ENCODE measurements at regions not wholly inside any gene's neighbourhood (a gene's known extent, or its start where the extent isn't known, plus 50 kb on each side); places are given as distances from the start of the nearest gene placed in this dataset.

DNA sequence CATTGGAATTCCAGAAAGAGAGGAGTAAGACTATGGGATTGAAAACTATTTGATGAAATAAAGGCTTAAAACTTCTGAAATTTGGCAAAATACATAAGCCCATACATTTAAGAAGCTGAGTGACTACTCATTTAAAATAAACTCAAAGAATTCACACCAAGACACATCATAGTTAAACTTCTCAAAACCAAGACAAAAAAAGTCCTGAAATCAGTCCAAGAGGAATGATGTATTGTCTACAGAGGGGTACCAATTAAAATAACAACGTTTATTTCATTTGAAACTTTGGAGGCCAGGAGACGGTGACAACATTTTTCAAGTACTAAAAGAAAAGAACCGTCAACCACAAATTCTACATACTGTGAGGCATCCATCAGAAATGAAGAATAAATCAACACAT is 841.4 kb upstream of the MAP3K7 start:
- DNase-seq: no peak
- Mint-ChIP-seq H3K4me1 (no peaks in the 10 kb centered on the region), H3K9me3 (peaks cover 0 to 2% (median 0%) of the 10 kb centered on the region in 7 donors), H3K4me3 (no peak overlapping the region), H3K27me3 (ENCODE audit: low read depth in 3 of 3) (peaks cover 0 to 1% (median 0%) of the 10 kb centered on the region in 3 donors), H3K36me3 (no peaks in the 10 kb centered on the region), H3K27ac (no peak overlapping the region)
- no CpG with 5 or more reads among the region's 3 CpGs for WGBS (ENCODE audit: insufficient coverage)
- TF ChIP-seq, protein P1, sequence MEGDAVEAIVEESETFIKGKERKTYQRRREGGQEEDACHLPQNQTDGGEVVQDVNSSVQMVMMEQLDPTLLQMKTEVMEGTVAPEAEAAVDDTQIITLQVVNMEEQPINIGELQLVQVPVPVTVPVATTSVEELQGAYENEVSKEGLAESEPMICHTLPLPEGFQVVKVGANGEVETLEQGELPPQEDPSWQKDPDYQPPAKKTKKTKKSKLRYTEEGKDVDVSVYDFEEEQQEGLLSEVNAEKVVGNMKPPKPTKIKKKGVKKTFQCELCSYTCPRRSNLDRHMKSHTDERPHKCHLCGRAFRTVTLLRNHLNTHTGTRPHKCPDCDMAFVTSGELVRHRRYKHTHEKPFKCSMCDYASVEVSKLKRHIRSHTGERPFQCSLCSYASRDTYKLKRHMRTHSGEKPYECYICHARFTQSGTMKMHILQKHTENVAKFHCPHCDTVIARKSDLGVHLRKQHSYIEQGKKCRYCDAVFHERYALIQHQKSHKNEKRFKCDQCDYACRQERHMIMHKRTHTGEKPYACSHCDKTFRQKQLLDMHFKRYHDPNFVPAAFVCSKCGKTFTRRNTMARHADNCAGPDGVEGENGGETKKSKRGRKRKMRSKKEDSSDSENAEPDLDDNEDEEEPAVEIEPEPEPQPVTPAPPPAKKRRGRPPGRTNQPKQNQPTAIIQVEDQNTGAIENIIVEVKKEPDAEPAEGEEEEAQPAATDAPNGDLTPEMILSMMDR (IDR thresholded peaks at IDR 0.05): no peak
- Histone ChIP-seq H3K4me3 (replicated peaks in 1 of 3; ENCODE audit: low read depth in 2 of 3, low read length in 3 of 3) (no peak overlapping the region), H3K9ac (ENCODE audit: insufficient read depth, low read length, poor library complexity, severe bottlenecking) (no peak overlapping the region), H3K79me2 (ENCODE audit: insufficient read depth, low read length) (no peaks in the 10 kb centered on the region), H3K27ac (ENCODE audit: low read depth in 1 of 2, low read length in 2 of 2) (no peak overlapping the region), H3K9me3 (replicated peaks in 1 of 2; ENCODE audit: control insufficient read depth in 1 of 2, insufficient read depth in 1 of 2, low read length in 2 of 2) (no peaks in the 10 kb centered on the region), H3K27me3 (ENCODE audit: control insufficient read depth in 2 of 2, insufficient read depth in 2 of 2, low read length in 2 of 2) (no peaks in the 10 kb centered on the region), H3K4me1 (ENCODE audit: control insufficient read depth in 1 of 2, insufficient read depth in 2 of 2, low read length in 2 of 2) (no peaks in the 10 kb centered on the region), H3K36me3 (replicated peaks in 1 of 2; ENCODE audit: control insufficient read depth in 1 of 2, insufficient read depth in 2 of 2, low read length in 2 of 2) (no peaks in the 10 kb centered on the region), H2AFZ (ENCODE audit: insufficient read depth, low read depth, low read length, poor library complexity, severe bottlenecking) (no peak overlapping the region), H3K4me2 (replicated peaks; ENCODE audit: extremely low read depth, low read length, poor library complexity, severe bottlenecking) (no peak overlapping the region), H4K20me1 (ENCODE audit: insufficient read depth, low read length) (no peaks in the 10 kb centered on the region)
- intact Hi-C loops (cut with micrococcal nuclease): no loop called here

DNA sequence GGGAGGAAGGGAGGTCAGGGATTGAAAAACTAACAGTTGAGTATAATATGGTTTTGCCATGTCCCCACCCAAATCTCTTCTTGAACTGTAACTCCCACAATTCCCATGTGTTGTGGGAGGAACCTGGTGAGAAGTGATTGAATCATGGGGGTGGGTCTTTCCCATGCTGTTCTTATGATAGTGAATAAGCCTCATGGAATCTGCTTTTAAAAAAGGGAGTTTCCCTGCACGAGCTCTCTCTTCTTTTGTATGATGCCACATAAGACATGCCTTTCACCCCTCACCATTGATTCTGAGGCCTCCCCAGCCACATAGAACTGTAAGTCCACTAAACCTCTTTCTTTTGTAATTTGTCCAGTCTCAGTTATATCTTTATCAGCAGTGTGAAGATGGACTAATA is 833.4 kb upstream of the MAP3K7 start:
- Mint-ChIP-seq H3K4me1 (no peaks in the 10 kb centered on the region), H3K4me3 (no peak overlapping the region), H3K9me3 (peaks cover 0 to 7% (median 3%) of the 10 kb centered on the region in 7 donors), H3K27ac (no peak overlapping the region), H3K36me3 (no peaks in the 10 kb centered on the region), H3K27me3 (ENCODE audit: low read depth in 3 of 3) (no peaks in the 10 kb centered on the region)
- Histone ChIP-seq H3K4me1 (ENCODE audit: control insufficient read depth in 1 of 2, insufficient read depth in 2 of 2, low read length in 2 of 2) (no peaks in the 10 kb centered on the region), H3K27ac (ENCODE audit: low read depth in 1 of 2, low read length in 2 of 2) (no peak overlapping the region), H3K36me3 (replicated peaks in 1 of 2; ENCODE audit: control insufficient read depth in 1 of 2, insufficient read depth in 2 of 2, low read length in 2 of 2) (no peaks in the 10 kb centered on the region), H3K4me3 (replicated peaks in 1 of 3; ENCODE audit: low read depth in 2 of 3, low read length in 3 of 3) (no peak overlapping the region), H3K4me2 (replicated peaks; ENCODE audit: extremely low read depth, low read length, poor library complexity, severe bottlenecking) (no peak overlapping the region), H3K9ac (ENCODE audit: insufficient read depth, low read length, poor library complexity, severe bottlenecking) (no peak overlapping the region), H3K9me3 (replicated peaks in 1 of 2; ENCODE audit: control insufficient read depth in 1 of 2, insufficient read depth in 1 of 2, low read length in 2 of 2) (peaks cover 0 to 8% of the 10 kb centered on the region in 2 donors), H4K20me1 (ENCODE audit: insufficient read depth, low read length) (no peaks in the 10 kb centered on the region), H3K79me2 (ENCODE audit: insufficient read depth, low read length) (no peaks in the 10 kb centered on the region), H3K27me3 (ENCODE audit: control insufficient read depth in 2 of 2, insufficient read depth in 2 of 2, low read length in 2 of 2) (no peaks in the 10 kb centered on the region), H2AFZ (ENCODE audit: insufficient read depth, low read depth, low read length, poor library complexity, severe bottlenecking) (no peak overlapping the region)
- no peak for DNase-seq
- WGBS (ENCODE audit: insufficient coverage): no CpG with 5 or more reads among the region's 1 CpG
- intact Hi-C loops (cut with micrococcal nuclease): no loop called here
- TF ChIP-seq, protein P1 (IDR thresholded peaks at IDR 0.05): no peak
